HuH-7.5 (cell line): ENCODE measurements at regions not wholly inside any gene's neighbourhood (a gene's known extent, or its start where the extent isn't known, plus 50 kb on each side); places are given as distances from the start of the nearest gene placed in this dataset.
A peak's percentile ranks its signal among the peaks of the same experiment; 100 is the strongest.

Experiments
- DNase-seq: peaks from one replicate; pipeline ENCODE4 v3.0.0; 2011; ENCODE audit warnings: low spot score

DNA sequence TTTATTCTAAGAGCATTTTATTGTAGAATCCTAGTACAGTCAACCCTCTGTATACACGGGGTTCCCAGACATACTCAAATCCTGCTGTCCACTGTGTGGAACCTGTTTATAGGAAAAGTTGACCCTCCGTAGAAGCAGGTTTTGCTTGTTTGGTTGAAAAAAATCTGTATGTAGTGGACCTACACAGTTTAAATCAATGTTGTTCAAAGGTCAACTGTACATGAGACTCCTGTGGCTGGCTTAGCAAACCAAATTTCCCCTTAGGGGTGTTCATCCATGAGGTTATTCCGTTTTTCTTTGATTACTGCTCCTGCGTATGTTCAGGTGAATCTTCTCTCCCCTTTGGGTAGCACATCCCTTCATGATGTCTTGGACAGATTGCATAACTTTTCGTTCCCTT lies 387.0 kb upstream of the ZFP64 start:
- peak; percentile 12 for DNase-seq

GRCh38 chr20:52577696-52578095 lies 386.1 kb upstream of the ZFP64 start:
- no peak for DNase-seq

- DNase-seq = no peak
Observed at GRCh38 chr20:52572687-52573086, 381.1 kb upstream of the ZFP64 start.

DNA sequence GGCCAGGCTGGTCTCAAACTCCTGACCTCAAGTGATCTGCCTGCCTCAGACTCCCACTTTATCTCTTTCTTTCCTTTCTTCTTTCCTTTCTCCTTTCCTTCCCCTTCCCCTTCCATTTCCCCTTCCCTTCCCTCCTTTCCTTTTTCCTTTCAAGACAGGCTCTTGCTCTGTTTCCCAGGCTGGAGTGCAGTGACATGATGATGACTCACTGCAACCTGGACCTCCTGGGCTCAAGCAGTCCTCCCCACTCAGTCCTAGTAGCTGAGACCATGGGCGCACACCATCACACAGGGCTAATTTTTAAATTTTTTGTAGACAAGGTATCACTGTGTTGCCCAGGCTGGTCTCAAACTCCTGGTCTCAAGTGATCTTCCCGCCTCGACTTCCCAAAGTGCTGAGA lies 377.6 kb upstream of the ZFP64 start:
- DNase-seq = no peak

DNA sequence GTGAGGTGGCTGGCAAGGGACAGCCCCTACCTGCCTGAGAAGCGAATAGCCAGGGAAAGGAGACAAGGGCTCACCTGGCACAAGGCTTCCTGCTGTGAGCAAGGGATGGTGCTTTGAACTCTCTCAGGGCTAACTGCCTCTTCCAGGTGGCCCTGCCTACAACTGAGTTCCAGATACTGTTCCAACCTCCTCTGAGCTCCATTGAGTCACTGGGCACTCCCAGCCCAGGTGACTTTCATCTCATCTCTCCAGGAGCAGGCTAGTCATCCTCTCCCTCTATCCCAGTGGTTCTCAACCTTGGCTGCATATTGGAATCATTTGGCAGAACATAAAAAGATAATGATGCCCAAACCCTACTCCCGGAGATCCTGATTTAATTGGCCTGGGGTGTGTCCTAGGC lies 374.0 kb upstream of the ZFP64 start:
- DNase-seq = no peak

GRCh38 chr20:52564594-52564993 lies 373.0 kb upstream of the ZFP64 start:
- DNase-seq = no peak

DNA sequence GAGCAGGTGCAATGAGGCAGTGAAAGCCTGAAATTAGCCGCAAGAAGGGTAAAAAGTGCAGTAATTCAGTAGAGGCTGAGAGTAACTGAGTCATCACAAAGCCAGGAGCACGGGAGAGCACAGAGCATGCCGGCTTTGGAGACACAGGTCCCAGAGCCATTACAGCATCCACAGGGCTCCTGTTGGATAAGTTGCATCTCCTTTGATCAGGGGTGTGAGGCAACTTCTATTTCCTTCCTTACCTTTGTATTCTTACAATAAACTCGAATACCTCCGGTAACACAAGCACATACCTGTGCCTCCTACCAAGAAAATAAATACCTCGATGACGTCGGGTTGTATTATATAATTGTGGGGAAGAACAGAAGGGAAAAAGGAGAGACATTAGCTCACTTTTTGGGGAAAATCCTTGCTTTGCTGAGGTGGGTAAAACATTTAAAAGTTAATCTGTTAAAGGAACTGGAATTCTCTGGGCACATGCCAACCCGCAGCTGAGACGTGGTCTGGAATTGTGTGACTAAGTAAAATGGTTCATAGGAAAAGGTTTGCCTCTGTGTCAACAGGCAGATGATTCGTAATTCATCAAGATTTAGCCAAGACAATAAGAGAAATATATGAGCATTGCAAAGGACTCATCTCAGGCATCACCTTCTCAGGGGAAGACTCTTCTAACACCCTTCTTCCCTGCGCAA lies 360.7 kb upstream of the ZFP64 start:
- DNase-seq = no peak

DNA sequence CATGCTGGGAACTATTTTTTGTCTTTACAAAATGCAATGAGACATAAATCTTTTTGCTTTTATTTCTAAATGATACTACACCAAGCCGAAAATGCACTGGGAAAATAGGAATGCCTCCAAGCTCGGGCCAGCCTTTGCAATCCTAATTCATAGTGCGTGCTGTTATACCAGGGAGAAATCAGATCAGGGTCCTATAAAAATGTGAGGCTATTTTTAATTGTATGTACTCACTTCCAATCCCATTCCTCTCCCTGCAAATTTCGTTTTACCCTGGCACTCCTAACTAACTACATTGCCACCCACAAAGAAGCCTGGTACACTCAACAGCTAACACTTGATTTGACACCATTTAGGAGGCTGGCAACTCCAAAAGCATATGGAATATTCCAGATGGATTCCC lies 350.6 kb upstream of the ZFP64 start:
- no peak for DNase-seq

GRCh38 chr20:52540509-52540908 lies 348.9 kb upstream of the ZFP64 start:
- no peak for DNase-seq

DNA sequence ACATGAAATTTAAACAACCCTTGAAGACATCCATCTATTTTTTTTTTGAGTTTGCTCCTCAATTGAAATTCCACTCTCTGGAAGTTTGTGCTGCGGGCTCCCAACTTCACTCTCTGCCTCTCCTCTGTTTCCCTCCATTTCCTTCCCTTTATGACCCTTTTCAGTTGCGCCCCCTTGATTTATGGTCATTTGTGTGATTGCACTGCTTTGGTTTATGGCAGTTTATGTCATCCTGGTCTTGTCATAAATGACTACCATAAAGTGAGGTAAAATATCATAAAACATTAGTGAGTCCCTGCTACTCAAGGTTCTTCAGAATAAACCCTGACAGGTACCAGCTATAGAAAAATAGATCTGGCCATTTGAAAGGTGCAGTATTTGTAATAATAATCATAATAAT lies 348.3 kb upstream of the ZFP64 start:
- no peak for DNase-seq

DNA sequence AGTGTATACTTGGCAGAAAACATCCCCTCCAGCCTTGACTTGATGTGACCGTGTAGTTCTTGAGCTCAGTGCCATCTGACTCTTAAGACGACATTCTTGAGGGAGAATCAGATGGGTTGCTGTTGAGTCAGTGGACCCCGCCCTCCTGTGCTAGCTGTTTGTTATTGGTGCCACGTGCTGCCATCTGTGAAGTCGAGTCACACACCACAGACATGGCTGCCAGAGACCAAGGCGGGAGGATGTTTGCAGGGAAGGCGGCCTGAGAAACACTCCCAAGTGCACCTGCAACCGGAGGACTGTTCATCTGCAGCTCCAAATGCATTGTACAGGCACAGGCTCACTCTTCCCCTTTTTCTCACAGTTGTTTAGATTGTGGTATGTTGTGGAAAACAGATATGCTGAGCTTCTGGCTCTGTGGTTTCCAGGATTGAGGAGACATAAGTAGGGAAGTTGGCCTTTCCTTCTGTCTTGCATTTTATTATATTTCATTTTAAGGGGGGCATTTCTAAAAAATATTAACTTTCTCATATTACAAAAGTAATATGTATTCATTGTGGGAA lies 345.3 kb upstream of the ZFP64 start:
- DNase-seq = no peak

DNA sequence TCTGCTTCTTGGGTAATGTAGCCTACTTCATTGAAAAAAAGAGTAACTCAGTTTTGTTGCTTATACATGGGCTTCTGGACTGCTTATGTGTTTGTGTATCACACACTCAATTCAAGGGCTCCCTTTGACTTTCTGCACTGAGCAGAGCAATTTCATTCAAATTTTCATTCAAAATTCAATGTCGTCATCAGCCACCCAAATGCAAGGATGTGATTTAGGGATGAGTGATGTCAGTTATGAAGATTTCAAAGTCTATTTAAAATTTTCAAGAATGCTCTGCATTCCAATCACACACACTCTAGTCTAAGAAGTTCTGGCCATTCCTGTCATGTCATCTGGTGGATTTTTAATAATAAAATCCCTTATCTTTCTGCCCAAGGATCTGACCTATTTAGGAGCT lies 344.5 kb upstream of the ZFP64 start:
- DNase-seq = no peak

- DNase-seq = no peak
Observed at GRCh38 chr20:52534616-52535015, 343.0 kb upstream of the ZFP64 start.

DNA sequence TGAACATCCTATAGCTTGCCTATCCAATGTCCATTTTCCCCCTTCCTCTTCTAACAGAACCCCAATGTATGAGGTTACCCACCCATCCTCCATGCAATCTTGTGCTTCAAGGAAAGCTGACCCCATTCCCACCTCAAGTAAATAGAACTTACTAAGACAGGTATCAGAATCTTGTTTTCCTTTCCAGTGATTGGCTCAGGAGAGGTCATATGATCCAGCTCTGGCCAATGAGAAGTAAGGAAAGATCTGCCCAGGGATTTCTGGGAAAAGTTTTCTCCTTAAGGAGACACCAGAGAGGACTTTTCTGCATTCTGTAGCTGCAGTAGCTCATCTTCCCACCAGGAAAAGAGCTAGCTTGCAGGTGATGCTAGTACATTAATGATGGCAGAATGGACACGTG lies 341.8 kb upstream of the ZFP64 start:
- no peak for DNase-seq

DNA sequence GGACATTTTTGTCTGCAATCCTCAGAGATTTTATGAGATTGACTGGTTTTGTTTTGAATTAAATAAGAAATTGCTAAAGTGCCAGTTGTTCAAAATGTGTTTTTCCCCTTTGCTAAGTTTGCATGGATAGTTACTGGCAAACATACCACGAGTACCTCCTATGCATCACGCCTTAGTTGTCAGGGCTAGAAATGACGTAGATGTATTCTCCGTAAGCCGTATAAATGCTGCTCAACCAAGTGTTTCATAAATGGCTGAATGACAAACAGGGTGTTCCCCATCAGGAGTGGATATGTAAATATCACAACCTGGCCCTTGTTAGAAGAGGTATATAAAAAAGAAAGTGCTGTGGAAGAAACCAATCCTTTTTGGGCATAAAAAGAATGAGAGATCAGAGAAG lies 341.1 kb upstream of the ZFP64 start:
- DNase-seq = no peak

- no peak for DNase-seq
Observed at GRCh38 chr20:52530571-52530970, 339.0 kb upstream of the ZFP64 start.

- no peak for DNase-seq
Observed at GRCh38 chr20:52529826-52530225, 338.2 kb upstream of the ZFP64 start.

DNA sequence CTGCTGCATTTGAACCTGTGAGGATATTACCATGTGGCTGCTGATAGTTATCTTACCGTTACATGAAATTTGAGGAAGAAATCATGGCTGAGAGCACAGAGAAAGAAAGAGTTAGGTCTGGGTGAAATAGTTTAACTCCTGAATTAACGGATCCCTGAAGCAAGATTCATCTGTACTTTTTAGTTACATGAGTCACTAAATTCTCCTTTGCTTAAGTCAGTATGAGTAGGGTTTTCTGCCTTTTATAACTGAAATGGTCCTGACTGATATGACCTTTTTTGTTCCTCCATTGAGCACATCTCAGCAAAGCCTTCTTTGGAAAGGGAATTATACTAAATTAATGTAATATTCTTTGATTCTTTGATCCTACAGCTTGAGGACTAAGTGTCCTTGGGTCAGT lies 333.3 kb upstream of the ZFP64 start:
- DNase-seq = no peak

DNA sequence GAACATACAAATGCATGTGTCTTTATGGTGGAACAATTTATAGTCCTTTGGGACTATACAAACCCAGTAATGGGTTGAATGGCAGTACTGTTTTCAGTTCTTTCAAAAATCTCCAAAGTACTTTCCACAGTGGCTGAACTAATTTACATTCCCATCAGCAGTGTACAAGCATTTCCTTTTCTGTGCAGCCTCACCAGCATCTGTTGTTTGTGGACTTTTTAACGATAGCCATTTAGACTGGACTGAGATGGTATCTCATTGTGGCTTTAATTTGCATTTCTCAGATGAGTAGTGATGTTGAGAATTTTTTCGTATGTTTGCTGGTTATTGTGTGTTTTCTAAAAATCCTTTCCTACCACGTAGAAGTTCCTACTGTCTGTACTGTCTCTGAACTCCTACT lies 327.2 kb upstream of the ZFP64 start:
- no peak for DNase-seq

DNA sequence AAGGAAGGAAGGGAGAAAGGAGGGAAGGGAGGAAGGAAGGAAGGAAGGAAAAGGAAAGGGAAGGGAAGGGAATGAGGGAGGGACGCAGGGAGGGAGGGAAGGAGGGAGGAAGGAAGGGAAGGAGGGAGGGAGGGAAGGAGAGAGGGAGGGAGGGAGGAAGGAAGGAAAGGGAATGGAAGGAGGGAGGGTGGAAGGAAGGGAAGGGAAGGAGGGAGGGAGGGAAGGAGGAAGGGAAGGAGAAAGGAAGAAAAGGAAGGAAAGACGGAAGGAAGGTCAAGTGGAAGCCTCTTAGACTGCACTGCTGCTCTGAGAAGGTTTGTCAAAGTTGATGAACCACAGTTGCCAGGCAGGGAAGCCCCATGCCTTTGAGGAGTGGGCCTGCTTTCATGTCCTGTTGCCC lies 324.3 kb upstream of the ZFP64 start:
- DNase-seq = no peak

- DNase-seq = no peak
Observed at GRCh38 chr20:52500157-52500556, 308.6 kb upstream of the ZFP64 start.

- no peak for DNase-seq
Observed at GRCh38 chr20:52497731-52498130, 306.2 kb upstream of the ZFP64 start.

DNA sequence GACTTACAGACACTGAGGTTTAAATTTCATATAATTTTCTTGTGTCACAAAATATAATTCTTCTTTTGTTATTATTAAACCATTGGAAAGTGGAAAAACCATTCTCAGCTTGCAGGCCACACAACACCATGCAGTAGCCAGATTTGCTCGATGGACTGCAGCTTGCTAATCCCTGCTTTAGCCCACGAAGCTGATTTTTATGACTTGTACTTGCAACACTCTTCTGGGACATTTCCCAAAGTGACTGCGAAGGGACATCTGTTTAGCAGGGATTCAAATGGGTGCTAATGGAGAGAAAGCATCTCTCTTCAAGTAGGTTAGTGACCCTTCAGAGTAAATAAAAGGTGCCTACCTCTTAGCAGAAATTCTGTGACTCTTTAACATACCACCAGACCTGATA lies 304.6 kb upstream of the ZFP64 start:
- DNase-seq = no peak

DNA sequence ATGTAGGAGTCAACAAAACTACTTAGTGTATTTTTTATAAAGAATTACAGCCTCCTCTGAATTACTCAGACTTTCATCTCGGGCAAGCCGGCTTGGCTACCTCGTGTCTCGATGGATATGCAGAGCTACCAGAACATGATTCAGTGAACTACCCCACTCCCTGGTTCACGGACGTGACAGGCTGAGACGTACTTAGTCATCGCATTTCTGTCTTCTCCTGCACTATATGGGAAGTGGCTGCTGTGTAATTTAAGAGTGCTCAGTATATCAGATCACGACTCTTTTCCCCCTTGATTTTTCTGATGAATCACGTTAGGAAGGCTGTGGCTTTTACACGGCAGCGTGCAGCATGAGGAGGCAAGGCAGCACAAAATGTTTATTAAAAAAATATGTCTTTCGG lies 302.7 kb upstream of the ZFP64 start:
- no peak for DNase-seq
